GM23338 (cell line): ENCODE measurements at regions not wholly inside any gene's neighbourhood (a gene's known extent, or its start where the extent isn't known, plus 50 kb on each side); places are given as distances from the start of the nearest gene placed in this dataset.
A peak's percentile ranks its signal among the peaks of the same experiment; 100 is the strongest.

Source experiments
- ATAC-seq: fragments of 200-7000 bp; cut with Tn5 transposase; 3 replicates; pipeline ENCODE4 v1.9.1; 2020
- DNase-seq: peaks from one replicate; pipeline ENCODE4 v3.0.0-alpha.2; 2015; ENCODE audit warnings: low spot score
- H2AFZ ChIP-seq: fragments of 200-600 bp; sonication (generic); 2 replicates; pipeline ENCODE4 v1.8.0; 2016; ENCODE audit warnings: antibody characterized with exemption, mild to moderate bottlenecking, moderate library complexity
- H3F3A ChIP-seq: fragments of 200-600 bp; sonication (generic); replicated peaks from 2 replicates; pipeline ENCODE4 v1.8.0; 2017; ENCODE audit warnings: antibody characterized with exemption, mixed run types, low read depth
- H3K27ac ChIP-seq: fragments of 200-600 bp; sonication (generic); 2 replicates; pipeline ENCODE4 v1.6.1; 2016; ENCODE audit warnings: low read depth
- H3K27me3 ChIP-seq: fragments of 200-600 bp; sonication (generic); 2 replicates; pipeline ENCODE4 v1.8.0; 2016; ENCODE audit warnings: mild to moderate bottlenecking, mixed run types, moderate library complexity; ENCODE audit not compliant: insufficient read depth
- H3K36me3 ChIP-seq: fragments of 200-600 bp; sonication (generic); 2 replicates; pipeline ENCODE4 v1.8.0; 2016; ENCODE audit warnings: mild to moderate bottlenecking; ENCODE audit not compliant: insufficient read depth
- H3K4me1 ChIP-seq: fragments of 200-600 bp; sonication (generic); 2 replicates; pipeline ENCODE4 v1.8.0; 2016; ENCODE audit warnings: mild to moderate bottlenecking, moderate library complexity; ENCODE audit not compliant: insufficient read depth
- H3K4me2 ChIP-seq: fragments of 200-600 bp; sonication (generic); 2 replicates; pipeline ENCODE4 v1.7.1; 2017; ENCODE audit warnings: mixed run types
- H3K4me3 ChIP-seq: fragments of 200-600 bp; sonication (generic); 2 replicates; pipeline ENCODE4 v1.6.1; 2016; ENCODE audit warnings: mixed run types
- H3K79me2 ChIP-seq: fragments of 200-600 bp; sonication (generic); replicated peaks from 2 replicates; pipeline ENCODE4 v1.8.0; 2017; ENCODE audit warnings: mild to moderate bottlenecking; ENCODE audit not compliant: insufficient read depth
- H3K9me2 ChIP-seq: fragments of 200-600 bp; sonication (generic); 2 replicates; pipeline ENCODE4 v1.8.0; 2017; ENCODE audit not compliant: insufficient read depth
- H4K20me1 ChIP-seq: fragments of 200-600 bp; sonication (generic); replicated peaks from 2 replicates; pipeline ENCODE4 v1.8.0; 2017; ENCODE audit warnings: mild to moderate bottlenecking; ENCODE audit not compliant: insufficient read depth
- H3K27ac Mint-ChIP-seq: 2 replicates; pipeline ENCODE4 v1.8.0; 2020; ENCODE audit warnings: inconsistent platforms, mild to moderate bottlenecking, moderate library complexity, mixed read lengths
- H3K27me3 Mint-ChIP-seq: 3 replicates; pipeline ENCODE4 v1.8.0; 2022; ENCODE audit warnings: low read depth, mild to moderate bottlenecking, moderate library complexity, mixed read lengths, inconsistent platforms; ENCODE audit not compliant: insufficient read depth, poor library complexity
- H3K36me3 Mint-ChIP-seq: 3 replicates; pipeline ENCODE4 v1.8.0; 2021; ENCODE audit warnings: low read depth, mild to moderate bottlenecking, inconsistent platforms, moderate library complexity, mixed read lengths
- H3K4me1 Mint-ChIP-seq: 3 replicates; pipeline ENCODE4 v1.8.0; 2020; ENCODE audit warnings: mild to moderate bottlenecking, inconsistent platforms, mixed read lengths
- H3K4me3 Mint-ChIP-seq: 3 replicates; pipeline ENCODE4 v1.8.0; 2021; ENCODE audit warnings: moderate library complexity, mild to moderate bottlenecking, inconsistent platforms, mixed read lengths
- H3K9me3 Mint-ChIP-seq: 3 replicates; pipeline ENCODE4 v1.8.0; 2020; ENCODE audit warnings: moderate library complexity, mild to moderate bottlenecking, inconsistent platforms, mixed read lengths
- CTCF ChIP-seq, 2 experiments: fragments of 200-600 bp in 1 of 2; sonication (generic) in 1 of 2; conservative IDR thresholded peaks; 2 replicates each; pipeline versions ENCODE4 v1.5.1 to v1.6.1; 2016 to 2017; ENCODE audit warnings: antibody characterized with exemption in 2 of 2, low read depth in 2 of 2, mild to moderate bottlenecking in 2 of 2, moderate library complexity in 1 of 2
- EZH2 ChIP-seq: fragments of 200-600 bp; sonication (generic); IDR thresholded peaks from one replicate; pipeline ENCODE4 v1.8.0; 2017; ENCODE audit warnings: antibody characterized with exemption, mild to moderate bottlenecking, low read depth; ENCODE audit not compliant: unreplicated experiment
- EZH2phosphoT487 ChIP-seq: fragments of 200-600 bp; sonication (generic); IDR thresholded peaks from one replicate; pipeline ENCODE4 v1.8.1; 2018; ENCODE audit warnings: antibody characterized with exemption; ENCODE audit not compliant: unreplicated experiment
- JUNB ChIP-seq: IDR thresholded peaks from one replicate; pipeline ENCODE4 v1.6.1; 2016; ENCODE audit warnings: antibody characterized with exemption; ENCODE audit not compliant: unreplicated experiment
- NANOG ChIP-seq: IDR thresholded peaks from 2 replicates; pipeline ENCODE4 v1.6.1; 2016; ENCODE audit warnings: antibody characterized with exemption, borderline replicate concordance
- POLR2AphosphoS5 ChIP-seq: IDR thresholded peaks from 2 replicates; pipeline ENCODE4 v1.6.1; 2016; ENCODE audit warnings: antibody characterized with exemption, low read depth
- REST ChIP-seq: IDR thresholded peaks from one replicate; pipeline ENCODE4 v1.6.1; 2018; ENCODE audit warnings: antibody characterized with exemption; ENCODE audit not compliant: unreplicated experiment
- STAT1 ChIP-seq: IDR thresholded peaks from one replicate; pipeline ENCODE4 v1.6.1; 2016; ENCODE audit warnings: antibody characterized with exemption; ENCODE audit not compliant: unreplicated experiment
- ZNF114 ChIP-seq: fragments of 250-450 bp; sonication (Bioruptor Pico); IDR thresholded peaks from 2 replicates; pipeline ENCODE4 v1.5.0; 2020; ENCODE audit warnings: mild to moderate bottlenecking, moderate library complexity
- ZNF331 ChIP-seq: fragments of 250-450 bp; sonication (Bioruptor Pico); IDR thresholded peaks from 2 replicates; pipeline ENCODE4 v1.5.0; 2020; ENCODE audit warnings: low read depth, mild to moderate bottlenecking, moderate library complexity
- TF ChIP-seq, protein P1 (sequence below): fragments of 250-450 bp; sonication (Bioruptor Pico); IDR thresholded peaks from 2 replicates; pipeline ENCODE4 v1.5.0; 2020; ENCODE audit warnings: mild to moderate bottlenecking, moderate library complexity
- TF ChIP-seq, protein P2 (sequence below): IDR thresholded peaks from 2 replicates; pipeline ENCODE4 v1.6.1; 2016; ENCODE audit warnings: antibody characterized with exemption

GRCh38 chr6:47426524-47427302 is 50.9 kb upstream of the CD2AP start (continued):
- TF ChIP-seq CTCF (conservative IDR thresholded peaks at IDR 0.05; ENCODE audit: low read depth in 2 of 2): no peak

DNA sequence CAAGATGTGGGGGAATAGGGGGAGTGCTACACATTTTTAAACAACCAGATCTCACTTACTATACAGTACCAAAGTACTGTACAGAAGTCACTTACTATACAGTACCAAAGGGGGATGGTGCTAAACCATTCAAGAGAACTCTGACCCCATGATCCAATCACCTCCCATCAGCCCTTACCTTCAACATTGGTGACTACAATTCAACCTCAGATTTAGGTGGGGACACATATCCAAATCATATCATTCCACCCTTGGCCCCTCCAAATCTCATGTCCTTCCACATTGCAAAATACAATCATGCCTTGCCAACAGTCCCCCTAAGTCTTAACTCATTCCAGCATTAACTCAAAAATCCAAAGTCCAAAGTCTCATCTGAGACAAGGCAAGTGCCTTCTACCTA is 49.9 kb upstream of the CD2AP start:
- no peaks in the 10 kb centered on the region for H3K79me2 ChIP-seq
- no peak for DNase-seq
- no peaks in the 10 kb centered on the region for H4K20me1 ChIP-seq
- no peak overlapping the region for H3K4me3 Mint-ChIP-seq
- H3K9me3 Mint-ChIP-seq: peaks cover 54% of the 10 kb centered on the region
- no peak overlapping the region for H3K27ac Mint-ChIP-seq
- peaks cover 22% of the 10 kb centered on the region; the same call in 1 of the 2 replicates for H3K9me2 ChIP-seq
- peaks cover 16% of the 10 kb centered on the region for H3K4me1 ChIP-seq
- ATAC-seq: no peak
- H3K4me1 Mint-ChIP-seq: peaks cover 22% of the 10 kb centered on the region
- peaks cover 12% of the 10 kb centered on the region for H3K27me3 Mint-ChIP-seq
- H3K36me3 ChIP-seq: 0 out of 2 replicates have a peak, but pooled peaks cover 3% of the 10 kb centered on the region
- peak overlapping the region; percentile 95; the same call in 1 of the 2 replicates for H3K27ac ChIP-seq
- H3F3A ChIP-seq: peaks cover 5% of the 10 kb centered on the region; the same call in 1 of the 2 replicates
- no peak overlapping the region for H2AFZ ChIP-seq
- peaks cover 59% of the 10 kb centered on the region for H3K36me3 Mint-ChIP-seq
- H3K27me3 ChIP-seq: no peaks in the 10 kb centered on the region
- no peak overlapping the region for H3K4me3 ChIP-seq
- H3K4me2 ChIP-seq: no peak overlapping the region
- TF ChIP-seq POLR2AphosphoS5: no peak
- no peak for TF ChIP-seq ZNF114 (CRISPR knock-in tag)
- TF ChIP-seq, protein P1, sequence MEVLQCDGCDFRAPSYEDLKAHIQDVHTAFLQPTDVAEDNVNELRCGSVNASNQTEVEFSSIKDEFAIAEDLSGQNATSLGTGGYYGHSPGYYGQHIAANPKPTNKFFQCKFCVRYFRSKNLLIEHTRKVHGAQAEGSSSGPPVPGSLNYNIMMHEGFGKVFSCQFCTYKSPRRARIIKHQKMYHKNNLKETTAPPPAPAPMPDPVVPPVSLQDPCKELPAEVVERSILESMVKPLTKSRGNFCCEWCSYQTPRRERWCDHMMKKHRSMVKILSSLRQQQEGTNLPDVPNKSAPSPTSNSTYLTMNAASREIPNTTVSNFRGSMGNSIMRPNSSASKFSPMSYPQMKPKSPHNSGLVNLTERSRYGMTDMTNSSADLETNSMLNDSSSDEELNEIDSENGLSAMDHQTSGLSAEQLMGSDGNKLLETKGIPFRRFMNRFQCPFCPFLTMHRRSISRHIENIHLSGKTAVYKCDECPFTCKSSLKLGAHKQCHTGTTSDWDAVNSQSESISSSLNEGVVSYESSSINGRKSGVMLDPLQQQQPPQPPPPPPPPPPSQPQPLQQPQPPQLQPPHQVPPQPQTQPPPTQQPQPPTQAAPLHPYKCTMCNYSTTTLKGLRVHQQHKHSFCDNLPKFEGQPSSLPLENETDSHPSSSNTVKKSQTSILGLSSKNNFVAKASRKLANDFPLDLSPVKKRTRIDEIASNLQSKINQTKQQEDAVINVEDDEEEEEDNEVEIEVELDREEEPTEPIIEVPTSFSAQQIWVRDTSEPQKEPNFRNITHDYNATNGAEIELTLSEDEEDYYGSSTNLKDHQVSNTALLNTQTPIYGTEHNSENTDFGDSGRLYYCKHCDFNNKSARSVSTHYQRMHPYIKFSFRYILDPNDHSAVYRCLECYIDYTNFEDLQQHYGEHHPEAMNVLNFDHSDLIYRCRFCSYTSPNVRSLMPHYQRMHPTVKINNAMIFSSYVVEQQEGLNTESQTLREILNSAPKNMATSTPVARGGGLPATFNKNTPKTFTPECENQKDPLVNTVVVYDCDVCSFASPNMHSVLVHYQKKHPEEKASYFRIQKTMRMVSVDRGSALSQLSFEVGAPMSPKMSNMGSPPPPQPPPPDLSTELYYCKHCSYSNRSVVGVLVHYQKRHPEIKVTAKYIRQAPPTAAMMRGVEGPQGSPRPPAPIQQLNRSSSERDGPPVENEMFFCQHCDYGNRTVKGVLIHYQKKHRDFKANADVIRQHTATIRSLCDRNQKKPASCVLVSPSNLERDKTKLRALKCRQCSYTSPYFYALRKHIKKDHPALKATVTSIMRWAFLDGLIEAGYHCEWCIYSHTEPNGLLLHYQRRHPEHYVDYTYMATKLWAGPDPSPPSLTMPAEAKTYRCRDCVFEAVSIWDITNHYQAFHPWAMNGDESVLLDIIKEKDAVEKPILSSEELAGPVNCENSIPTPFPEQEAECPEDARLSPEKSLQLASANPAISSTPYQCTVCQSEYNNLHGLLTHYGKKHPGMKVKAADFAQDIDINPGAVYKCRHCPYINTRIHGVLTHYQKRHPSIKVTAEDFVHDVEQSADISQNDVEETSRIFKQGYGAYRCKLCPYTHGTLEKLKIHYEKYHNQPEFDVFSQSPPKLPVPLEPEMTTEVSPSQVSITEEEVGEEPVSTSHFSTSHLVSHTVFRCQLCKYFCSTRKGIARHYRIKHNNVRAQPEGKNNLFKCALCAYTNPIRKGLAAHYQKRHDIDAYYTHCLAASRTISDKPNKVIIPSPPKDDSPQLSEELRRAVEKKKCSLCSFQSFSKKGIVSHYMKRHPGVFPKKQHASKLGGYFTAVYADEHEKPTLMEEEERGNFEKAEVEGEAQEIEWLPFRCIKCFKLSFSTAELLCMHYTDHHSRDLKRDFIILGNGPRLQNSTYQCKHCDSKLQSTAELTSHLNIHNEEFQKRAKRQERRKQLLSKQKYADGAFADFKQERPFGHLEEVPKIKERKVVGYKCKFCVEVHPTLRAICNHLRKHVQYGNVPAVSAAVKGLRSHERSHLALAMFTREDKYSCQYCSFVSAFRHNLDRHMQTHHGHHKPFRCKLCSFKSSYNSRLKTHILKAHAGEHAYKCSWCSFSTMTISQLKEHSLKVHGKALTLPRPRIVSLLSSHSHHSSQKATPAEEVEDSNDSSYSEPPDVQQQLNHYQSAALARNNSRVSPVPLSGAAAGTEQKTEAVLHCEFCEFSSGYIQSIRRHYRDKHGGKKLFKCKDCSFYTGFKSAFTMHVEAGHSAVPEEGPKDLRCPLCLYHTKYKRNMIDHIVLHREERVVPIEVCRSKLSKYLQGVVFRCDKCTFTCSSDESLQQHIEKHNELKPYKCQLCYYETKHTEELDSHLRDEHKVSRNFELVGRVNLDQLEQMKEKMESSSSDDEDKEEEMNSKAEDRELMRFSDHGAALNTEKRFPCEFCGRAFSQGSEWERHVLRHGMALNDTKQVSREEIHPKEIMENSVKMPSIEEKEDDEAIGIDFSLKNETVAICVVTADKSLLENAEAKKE: no peak
- no peak for TF ChIP-seq JUNB
- TF ChIP-seq REST: no peak
- TF ChIP-seq, protein P2, sequence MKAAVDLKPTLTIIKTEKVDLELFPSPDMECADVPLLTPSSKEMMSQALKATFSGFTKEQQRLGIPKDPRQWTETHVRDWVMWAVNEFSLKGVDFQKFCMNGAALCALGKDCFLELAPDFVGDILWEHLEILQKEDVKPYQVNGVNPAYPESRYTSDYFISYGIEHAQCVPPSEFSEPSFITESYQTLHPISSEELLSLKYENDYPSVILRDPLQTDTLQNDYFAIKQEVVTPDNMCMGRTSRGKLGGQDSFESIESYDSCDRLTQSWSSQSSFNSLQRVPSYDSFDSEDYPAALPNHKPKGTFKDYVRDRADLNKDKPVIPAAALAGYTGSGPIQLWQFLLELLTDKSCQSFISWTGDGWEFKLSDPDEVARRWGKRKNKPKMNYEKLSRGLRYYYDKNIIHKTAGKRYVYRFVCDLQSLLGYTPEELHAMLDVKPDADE: no peak
- no peak for TF ChIP-seq ZNF331 (CRISPR knock-in tag)
- TF ChIP-seq NANOG: no peak
- TF ChIP-seq EZH2: no peak
- no peak for TF ChIP-seq EZH2phosphoT487
- TF ChIP-seq STAT1: no peak
